ENCODE measurements at regions not wholly inside any gene's neighbourhood (a gene's known extent, or its start where the extent isn't known, plus 50 kb on each side); places are given as distances from the start of the nearest gene placed in this dataset.
"Not testable (repeated sequence)": the region's sequence is repeated elsewhere in the genome, so short reads cannot be mapped to it uniquely, and the experiment has no call there.

- no peak for DNase-seq (ENCODE audit: low read depth)
These were observed 355.1 kb downstream of the TXNL1 start for GRCh38 chr18:56283316-56283715.

- DNase-seq (ENCODE audit: low read depth), result no peak
These were observed 355.9 kb downstream of the TXNL1 start for GRCh38 chr18:56282234-56283104.

- not testable (repeated sequence) for DNase-seq (ENCODE audit: low read depth)
These were observed 358.6 kb downstream of the TXNL1 start for GRCh38 chr18:56279816-56280215.

GRCh38 chr18:56278421-56279003 lies 359.9 kb downstream of the TXNL1 start:
- no peak for DNase-seq (ENCODE audit: low read depth)

GRCh38 chr18:56276466-56276865 lies 361.9 kb downstream of the TXNL1 start:
- DNase-seq (ENCODE audit: low read depth), result peak; percentile 17

GRCh38 chr18:56273541-56274219 lies 364.7 kb downstream of the TXNL1 start:
- DNase-seq (ENCODE audit: low read depth), result peak; percentile 26

- DNase-seq (ENCODE audit: low read depth), result no peak
These were observed 367.6 kb downstream of the TXNL1 start for GRCh38 chr18:56270671-56271250.

- DNase-seq (ENCODE audit: low read depth), result no peak
These were observed 368.4 kb downstream of the TXNL1 start for GRCh38 chr18:56269958-56270357.

- no peak for DNase-seq (ENCODE audit: low read depth)
These were observed 369.4 kb downstream of the TXNL1 start for GRCh38 chr18:56268952-56269351.

GRCh38 chr18:56267334-56267733 lies 371.1 kb downstream of the TXNL1 start:
- no peak for DNase-seq (ENCODE audit: low read depth)

GRCh38 chr18:56258178-56258577 lies 380.2 kb downstream of the TXNL1 start:
- no peak for DNase-seq (ENCODE audit: low read depth)

GRCh38 chr18:56257205-56257604 lies 381.2 kb downstream of the TXNL1 start:
- peak; percentile 78 for DNase-seq (ENCODE audit: low read depth)

GRCh38 chr18:56256659-56257058 lies 381.7 kb downstream of the TXNL1 start:
- no peak for DNase-seq (ENCODE audit: low read depth)

GRCh38 chr18:56255381-56255780 lies 383.0 kb downstream of the TXNL1 start:
- no peak for DNase-seq (ENCODE audit: low read depth)

- no peak for DNase-seq (ENCODE audit: low read depth)
These were observed 385.9 kb downstream of the TXNL1 start for GRCh38 chr18:56252456-56252855.

GRCh38 chr18:56248610-56249235 lies 389.7 kb downstream of the TXNL1 start:
- DNase-seq (ENCODE audit: low read depth), result no peak

GRCh38 chr18:56246916-56247315 lies 391.5 kb downstream of the TXNL1 start:
- no peak for DNase-seq (ENCODE audit: low read depth)

- DNase-seq (ENCODE audit: low read depth), result no peak
These were observed 392.4 kb downstream of the TXNL1 start for GRCh38 chr18:56245866-56246580.

- DNase-seq (ENCODE audit: low read depth), result peak; percentile 16
These were observed 398.0 kb downstream of the TXNL1 start for GRCh38 chr18:56240405-56240804.

GRCh38 chr18:56238576-56238975 lies 399.8 kb downstream of the TXNL1 start:
- DNase-seq (ENCODE audit: low read depth), result no peak

GRCh38 chr18:56235481-56236013 lies 402.8 kb downstream of the TXNL1 start:
- no peak for DNase-seq (ENCODE audit: low read depth)
